IPS-18c (cell line): ENCODE measurements at regions not wholly inside any gene's neighbourhood (a gene's known extent, or its start where the extent isn't known, plus 50 kb on each side); places are given as distances from the start of the nearest gene placed in this dataset.
"Not testable (repeated sequence)": the region's sequence is repeated elsewhere in the genome, so short reads cannot be mapped to it uniquely, and the experiment has no call there.

ENCODE experiments used
- H3K4me3 ChIP-seq: 2 replicates; pipeline ENCODE4 v1.7.0; 2013; ENCODE audit warnings: low read depth, mild to moderate bottlenecking, low read length, moderate library complexity; ENCODE audit not compliant: insufficient read depth
- H3K9me3 ChIP-seq: one replicate; pipeline ENCODE4 v1.6.1; 2013; ENCODE audit warnings: mild to moderate bottlenecking, low read length, moderate library complexity; ENCODE audit not compliant: control insufficient read depth, insufficient read depth

DNA sequence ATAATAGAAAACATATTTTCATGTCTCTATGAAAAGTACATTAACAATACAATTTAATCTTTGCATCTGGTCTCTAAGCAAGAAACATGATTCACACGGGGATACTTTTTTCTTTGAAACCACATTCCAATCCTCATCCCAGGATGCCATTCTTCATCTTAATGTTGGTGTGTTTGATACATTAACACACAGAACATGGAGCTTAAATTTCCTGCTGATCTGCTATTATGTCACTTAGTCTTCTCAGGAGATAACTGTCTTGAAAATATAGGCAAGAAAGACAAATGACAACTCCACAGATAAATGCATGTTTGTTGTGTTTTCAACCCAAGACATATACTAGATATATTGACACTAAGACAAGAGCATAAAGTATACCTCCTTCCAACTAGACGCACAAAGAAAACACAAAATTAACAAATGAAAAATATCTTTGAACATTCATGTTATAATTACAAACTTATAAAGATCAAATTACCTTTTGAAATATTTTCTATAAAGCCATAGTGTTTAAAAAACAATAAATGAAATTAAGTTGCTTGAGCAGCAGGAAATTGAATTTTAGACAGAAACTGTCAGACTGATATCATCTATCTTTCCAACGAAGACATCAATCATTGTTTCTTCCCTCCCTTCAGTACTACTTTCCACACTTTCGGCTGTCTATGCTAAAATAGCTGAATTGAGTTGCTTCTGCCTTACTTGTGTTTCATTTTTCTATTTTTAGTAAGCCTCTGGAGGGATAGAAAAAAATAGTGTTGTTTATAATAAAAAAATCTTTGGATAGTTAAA lies 1676.7 kb upstream of the CDH9 start:
- Histone ChIP-seq H3K4me3 (no peak overlapping the region), H3K9me3 (no peaks in the 10 kb centered on the region)

DNA sequence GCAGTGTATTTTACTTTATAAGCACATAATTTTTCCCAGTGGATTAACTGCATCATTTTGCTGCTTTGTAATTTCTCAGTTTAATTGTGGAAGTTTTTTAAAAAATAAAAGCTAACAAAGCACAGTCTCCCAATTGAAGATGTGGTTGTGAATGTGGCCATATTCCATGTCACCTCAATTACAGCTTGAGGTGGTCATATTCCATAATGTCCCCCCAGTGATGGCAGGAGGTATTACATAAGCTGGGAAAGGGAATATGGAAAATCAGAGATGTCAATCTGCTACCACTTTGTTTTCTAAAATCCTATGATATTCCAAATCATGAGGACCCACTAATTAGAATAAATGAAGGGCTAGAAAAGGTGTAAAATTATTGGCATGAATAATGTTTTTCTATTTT lies 1672.0 kb upstream of the CDH9 start:
- no peak overlapping the region for H3K4me3 ChIP-seq

DNA sequence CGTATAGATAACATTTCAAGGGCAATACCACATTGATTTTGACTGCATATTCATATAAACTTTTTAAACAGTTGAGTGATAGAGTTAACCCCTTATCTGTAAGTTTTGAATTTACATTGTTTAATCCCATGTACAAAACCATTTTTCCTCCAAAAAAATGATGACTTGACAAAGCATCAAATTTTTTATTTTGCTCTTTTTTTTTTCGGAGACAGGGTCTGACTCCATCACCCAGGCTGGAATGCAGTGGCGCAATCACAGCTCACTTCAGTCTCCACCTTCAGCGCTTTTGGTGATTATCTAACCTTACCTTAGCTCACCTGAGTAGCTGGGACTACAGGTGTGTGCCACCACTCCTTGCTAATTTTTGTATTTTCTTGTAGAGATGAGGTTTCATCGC lies 1670.1 kb upstream of the CDH9 start:
- Histone ChIP-seq H3K4me3 (no peak overlapping the region), H3K9me3 (no peaks in the 10 kb centered on the region)

More for the DNA sequence above, 1672.0 kb upstream of the CDH9 start:
- H3K9me3 ChIP-seq, result no peaks in the 10 kb centered on the region

DNA sequence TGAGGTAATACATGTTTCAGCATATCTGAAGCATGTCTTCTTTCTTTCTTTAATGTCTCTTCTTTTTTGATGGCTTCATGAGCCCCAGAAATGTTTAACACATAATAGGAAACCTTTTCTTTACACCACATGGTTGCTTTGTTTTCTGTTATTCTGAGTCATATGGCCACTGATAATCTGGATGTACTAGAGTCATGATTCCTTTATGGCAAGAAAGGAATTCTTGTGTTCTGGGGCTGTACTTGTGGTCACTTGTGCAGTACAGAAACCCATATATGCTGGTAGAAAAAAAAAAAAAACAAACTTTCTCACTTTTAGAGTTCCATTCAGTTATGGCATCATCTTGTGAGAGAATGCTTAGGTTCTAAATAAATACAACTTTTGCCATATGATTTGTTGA lies 1669.3 kb upstream of the CDH9 start:
- no peak overlapping the region for H3K4me3 ChIP-seq
- H3K9me3 ChIP-seq, result no peaks in the 10 kb centered on the region

DNA sequence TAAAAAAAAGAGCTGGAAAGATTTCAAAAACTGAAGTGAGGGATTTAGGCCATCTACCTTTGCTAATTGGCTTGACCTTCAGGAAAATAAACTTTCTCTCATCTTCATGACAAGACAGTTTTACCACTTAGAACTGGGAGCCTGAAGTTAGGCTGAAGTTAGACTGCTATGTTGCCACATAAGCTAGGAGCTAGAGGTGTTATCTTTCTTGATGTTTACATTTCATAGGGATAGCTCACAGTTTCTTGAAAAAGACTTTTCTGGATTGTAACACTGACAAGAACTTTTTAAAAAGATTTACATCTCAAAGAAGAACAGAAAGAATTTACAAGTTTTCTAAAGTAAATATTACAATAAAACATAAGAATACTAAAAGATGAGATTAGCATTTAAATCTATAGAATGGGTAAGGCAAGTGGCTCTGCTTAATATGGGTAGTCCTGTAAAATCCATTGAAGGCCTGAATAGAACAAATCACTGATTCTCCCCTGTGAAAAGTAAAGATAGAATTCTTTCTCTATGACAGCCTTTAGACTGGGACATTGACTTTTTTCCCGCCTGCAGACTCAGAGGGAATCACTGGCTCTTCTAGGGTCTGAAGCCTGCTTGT lies 1665.4 kb upstream of the CDH9 start:
- H3K4me3 ChIP-seq, result no peak overlapping the region
- no peaks in the 10 kb centered on the region for H3K9me3 ChIP-seq

DNA sequence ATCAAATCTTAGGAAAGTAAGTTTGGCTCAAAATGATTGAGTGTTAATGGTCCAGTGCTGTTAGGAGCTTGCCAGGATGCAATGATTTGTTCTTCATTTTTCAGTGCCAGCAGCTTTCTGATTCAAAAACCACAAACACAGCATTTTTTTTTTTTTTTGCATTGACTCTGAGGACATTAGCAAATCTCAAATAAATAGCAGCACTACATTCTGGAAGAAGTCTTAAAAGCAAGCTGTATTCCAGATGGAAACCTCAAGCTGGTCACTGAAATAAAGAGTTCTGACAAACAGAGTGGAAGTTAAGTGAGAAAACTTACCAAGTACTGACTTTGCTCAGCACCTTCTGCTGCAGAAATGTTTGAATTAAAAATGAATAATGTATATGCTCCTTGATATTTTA lies 1653.1 kb upstream of the CDH9 start:
- H3K9me3 ChIP-seq, result no peaks in the 10 kb centered on the region
- H3K4me3 ChIP-seq, result no peak overlapping the region

DNA sequence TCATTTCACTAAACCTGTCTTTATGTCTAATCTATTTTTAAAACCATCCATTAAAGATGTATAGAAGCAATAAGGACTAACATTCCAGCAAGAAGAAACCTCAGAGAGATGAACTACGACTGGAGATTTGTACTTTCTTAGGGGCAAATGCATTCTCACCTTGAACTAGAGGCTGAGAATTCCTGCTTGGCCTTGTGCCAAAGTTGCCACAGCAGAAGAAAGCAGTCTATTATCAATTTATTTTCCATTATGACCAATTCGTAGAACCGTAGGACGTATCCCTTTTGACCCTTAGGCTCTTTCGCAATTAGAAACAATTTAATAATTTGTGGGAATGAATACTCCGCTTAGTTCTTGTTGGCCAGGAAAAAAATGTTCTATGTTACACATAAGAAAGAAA lies 1647.4 kb upstream of the CDH9 start:
- H3K4me3 ChIP-seq, result no peak overlapping the region
- H3K9me3 ChIP-seq, result no peaks in the 10 kb centered on the region

DNA sequence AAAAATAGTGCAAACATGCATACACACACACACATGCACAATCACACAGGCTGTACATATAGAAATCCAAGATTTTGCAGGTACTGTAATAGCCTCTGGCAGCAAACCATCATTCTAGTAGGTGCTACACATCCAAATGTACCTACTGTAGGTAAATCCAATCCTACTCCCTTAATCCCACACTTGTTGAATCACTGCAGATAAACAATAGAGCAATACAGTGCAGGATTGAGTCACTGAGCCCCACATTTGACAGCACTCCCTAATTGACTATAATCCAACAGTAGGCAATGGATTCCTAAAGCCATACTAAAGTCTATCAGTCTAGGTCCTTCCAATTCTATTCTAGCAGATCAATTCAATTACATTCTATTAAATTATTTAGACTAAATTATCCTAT lies 1640.5 kb upstream of the CDH9 start:
- Histone ChIP-seq H3K9me3 (no peaks in the 10 kb centered on the region), H3K4me3 (no peak overlapping the region)

DNA sequence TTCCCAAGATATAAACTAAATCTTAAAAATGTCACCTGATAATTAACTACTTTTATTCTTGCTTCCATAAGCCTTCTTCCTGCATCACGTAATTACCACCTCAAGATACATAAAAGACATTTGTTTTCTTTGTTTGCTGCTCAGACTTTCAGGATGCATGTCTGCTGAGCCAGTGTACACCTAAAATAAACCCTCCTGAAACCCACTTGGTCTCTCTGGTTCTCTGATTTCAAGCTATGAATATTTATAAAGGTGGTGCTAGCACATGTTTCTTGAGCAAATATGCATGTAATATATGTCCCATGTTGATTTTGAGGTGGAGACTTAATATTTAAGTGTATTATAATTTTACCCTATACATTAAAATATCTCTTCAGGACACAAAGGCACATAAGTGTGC lies 1627.7 kb upstream of the CDH9 start:
- Histone ChIP-seq H3K9me3 (no peaks in the 10 kb centered on the region), H3K4me3 (no peak overlapping the region)

DNA sequence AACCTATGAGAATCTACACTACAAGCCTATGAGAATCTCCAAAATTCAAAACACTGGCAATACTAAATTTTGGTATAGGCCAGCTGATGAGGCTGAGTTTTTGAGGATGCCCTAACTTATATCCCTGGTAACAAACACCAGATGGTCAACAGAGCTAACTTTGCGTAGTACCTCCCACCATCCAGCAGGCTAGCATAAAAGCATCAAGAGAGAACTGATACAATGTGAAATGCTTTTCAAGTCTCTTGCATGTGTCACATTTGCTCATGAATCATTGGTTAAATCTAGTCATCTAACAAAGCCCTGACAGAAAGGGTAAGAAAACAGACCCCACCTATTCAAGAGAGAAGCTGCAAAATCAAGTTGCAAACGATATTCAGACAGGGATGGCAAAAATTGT lies 1609.7 kb upstream of the CDH9 start:
- no peak overlapping the region for H3K4me3 ChIP-seq
- no peaks in the 10 kb centered on the region for H3K9me3 ChIP-seq

DNA sequence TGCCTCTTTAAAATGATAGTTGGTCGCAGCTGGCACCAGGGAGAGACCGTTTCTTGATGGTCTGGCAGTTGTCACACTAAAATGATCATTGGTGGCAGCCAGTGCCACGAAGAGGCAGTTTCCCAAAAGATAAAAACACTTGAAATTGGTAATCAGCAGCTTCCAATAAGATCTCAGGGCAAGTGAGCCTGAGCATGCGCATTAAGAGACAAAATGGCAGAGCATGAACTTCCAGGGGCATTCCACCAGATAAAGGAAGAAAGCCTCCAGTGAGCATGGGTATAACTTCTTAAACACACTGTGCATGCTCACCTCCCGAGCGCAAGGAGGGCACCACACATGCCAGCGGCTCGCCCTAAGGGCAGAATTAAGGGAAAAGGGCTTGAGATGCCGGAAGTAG lies 1594.2 kb upstream of the CDH9 start:
- no peak overlapping the region for H3K4me3 ChIP-seq
- no peaks in the 10 kb centered on the region for H3K9me3 ChIP-seq

DNA sequence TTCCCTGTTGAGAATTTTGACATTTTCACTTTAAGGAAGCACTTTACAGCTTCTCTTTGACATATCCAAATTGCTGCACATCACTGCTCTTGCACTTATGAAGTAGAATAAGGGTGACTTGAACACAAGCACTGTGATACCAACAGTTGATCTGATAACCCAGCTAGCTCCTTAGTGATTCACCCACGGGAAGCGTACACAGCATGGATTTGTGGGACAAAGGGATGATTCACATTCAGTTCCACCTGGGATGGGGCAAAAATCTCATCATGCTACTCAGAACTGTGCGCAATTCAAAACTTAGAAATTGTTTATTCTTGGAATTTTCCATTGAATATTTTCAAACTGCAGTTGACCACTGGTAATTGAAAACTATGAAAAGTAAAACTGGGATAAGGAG lies 1565.5 kb upstream of the CDH9 start:
- Histone ChIP-seq H3K9me3 (no peaks in the 10 kb centered on the region), H3K4me3 (no peak overlapping the region)

DNA sequence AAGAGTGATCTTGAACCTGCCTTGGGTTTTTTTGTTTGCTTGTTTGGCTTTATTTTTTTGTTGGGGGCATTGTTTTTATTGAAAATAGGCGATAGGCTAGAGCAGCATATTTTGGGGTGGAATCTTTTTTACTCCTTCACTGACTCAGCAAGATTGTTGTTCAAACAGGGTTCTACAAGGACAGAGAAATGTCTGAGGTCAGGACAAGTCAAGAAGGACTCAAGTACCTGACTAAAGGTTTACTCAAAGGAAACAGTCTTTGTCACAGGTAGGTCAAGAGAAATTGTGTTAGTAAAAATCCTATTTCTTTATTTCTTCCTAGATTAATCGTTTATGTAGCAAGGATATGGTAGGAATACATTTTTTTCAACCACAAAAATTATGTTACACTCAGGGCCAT lies 1564.0 kb upstream of the CDH9 start:
- Histone ChIP-seq H3K9me3 (no peaks in the 10 kb centered on the region), H3K4me3 (no peak overlapping the region)

DNA sequence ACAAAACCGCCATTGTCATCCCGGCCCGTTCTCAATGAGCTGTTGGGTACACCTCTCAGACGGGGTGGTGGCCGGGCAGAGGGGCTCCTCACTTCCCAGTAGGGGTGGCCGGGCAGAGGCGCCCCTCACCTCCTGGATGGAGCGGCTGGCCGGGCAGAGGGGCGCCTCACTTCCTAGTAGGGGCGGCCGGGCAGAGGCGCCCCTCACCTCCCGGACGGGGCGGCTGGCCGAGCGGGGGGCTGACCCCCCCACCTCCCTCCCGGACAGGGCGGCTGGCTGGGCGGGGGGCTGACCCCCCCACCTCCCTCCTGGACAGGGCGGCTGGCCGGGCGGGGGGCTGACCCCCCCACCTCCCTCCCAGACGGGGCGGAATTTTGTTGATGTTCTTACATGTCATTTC lies 1558.3 kb upstream of the CDH9 start:
- not testable (repeated sequence) for H3K9me3 ChIP-seq, H3K4me3 ChIP-seq

DNA sequence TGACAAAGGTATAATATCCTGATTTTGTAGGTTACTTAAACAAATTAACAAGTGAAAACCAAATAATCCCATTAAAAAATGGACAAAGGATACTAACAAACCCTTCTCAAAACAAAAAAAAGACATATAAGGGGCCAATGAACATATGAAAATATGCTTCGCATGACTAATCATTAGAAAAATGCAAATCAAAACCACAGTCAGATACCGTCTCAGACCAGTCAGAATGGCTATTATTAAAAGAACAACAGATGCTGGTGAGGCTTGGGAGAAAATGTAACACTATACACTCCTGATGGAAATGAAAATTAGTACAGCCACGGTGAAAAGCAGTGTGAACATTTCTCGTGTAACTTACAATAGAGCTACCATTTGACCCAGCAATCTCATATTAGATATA lies 1542.2 kb upstream of the CDH9 start:
- H3K4me3 ChIP-seq, result no peak overlapping the region
- no peaks in the 10 kb centered on the region for H3K9me3 ChIP-seq

DNA sequence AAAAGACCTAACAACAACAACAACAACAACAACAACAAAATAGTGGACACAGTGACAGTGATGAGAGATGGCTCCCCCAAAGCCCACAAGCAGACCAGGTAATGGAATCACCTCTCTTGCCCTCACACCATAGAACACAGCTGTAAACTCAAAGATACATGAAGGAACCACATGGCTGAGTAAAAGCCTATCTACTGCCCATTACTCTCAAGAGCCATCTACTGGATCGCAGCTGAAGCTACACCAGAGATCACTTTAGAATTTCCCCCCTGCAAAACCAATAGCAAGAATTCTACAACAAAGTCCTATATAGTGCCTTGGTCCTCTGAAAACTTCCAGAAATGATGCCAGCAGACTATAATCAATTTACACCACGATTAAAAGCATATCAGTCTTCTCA lies 1537.6 kb upstream of the CDH9 start:
- no peak overlapping the region for H3K4me3 ChIP-seq
- H3K9me3 ChIP-seq, result no peaks in the 10 kb centered on the region

DNA sequence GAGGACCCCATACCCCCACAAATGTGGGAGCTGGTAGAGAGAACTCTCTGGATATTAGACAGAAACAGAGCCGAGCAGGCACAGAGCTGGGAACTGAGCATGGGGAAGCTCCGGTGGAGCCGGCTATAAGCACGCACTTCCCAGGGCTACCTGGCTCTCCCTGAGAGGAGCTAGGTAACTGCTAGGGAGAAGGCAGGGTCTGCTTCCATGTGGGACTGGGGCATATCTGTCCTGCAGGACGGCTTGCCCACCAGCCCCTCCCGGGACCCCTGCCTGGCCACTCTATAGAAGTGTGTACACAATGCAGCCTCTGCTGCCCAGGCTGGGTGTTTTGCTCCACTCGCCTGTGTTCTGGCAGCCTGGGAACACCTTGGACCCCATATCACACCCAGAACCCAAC lies 1537.0 kb upstream of the CDH9 start:
- Histone ChIP-seq H3K4me3 (no peak overlapping the region), H3K9me3 (no peaks in the 10 kb centered on the region)

DNA sequence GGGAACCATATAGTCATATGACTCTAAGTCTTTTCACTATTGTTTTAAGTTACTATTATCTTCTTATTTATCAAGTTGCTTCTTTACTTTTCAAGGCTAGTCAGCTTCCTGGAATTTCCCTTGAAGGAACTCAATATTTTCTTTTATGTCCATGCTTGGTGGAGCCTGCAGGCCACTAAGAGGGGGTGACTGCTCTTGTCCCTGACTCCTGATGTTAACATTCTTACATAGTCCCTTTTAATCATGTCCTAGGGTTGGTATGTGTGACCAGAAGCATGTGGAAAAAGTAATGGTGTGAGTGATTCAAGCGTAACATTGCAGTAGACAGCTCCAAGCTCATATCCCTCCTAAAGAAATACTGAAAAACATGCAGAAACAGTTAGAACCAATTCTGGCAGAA lies 1536.2 kb upstream of the CDH9 start:
- Histone ChIP-seq H3K4me3 (no peak overlapping the region), H3K9me3 (no peaks in the 10 kb centered on the region)

DNA sequence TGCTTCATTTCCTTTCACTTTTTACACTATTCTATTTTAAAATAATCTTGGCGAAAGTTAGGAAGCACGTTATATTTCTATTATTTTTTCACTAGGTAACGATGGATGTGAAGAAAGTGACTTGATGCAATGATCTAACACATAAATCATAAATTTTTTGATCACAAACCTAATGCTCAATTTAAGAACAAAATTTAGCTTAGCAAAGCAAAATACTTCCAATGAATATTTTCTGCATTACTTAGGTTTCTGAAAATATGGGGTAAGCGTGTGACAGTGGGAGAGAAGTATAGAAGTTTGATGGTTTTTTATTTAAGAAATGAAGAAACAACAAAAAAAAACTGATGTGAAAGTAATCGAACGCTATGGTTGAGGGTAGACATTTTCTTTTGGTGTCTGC lies 1528.7 kb upstream of the CDH9 start:
- Histone ChIP-seq H3K9me3 (no peaks in the 10 kb centered on the region), H3K4me3 (no peak overlapping the region)
